ENCODE measurements at regions not wholly inside any gene's neighbourhood (a gene's known extent, or its start where the extent isn't known, plus 50 kb on each side); places are given as distances from the start of the nearest gene placed in this dataset.

GRCh38 chr1:112794654-112795239 is 79.6 kb upstream of the PPM1J start:
- TF ChIP-seq YY1 (IDR thresholded peaks at IDR 0.05; ENCODE audit: insufficient read depth, insufficient read length): no peak
- no peak for TF ChIP-seq SUZ12 (IDR thresholded peaks at IDR 0.05; ENCODE audit: extremely low read depth, insufficient read depth, insufficient read length)
- TF ChIP-seq ZNF274 (IDR thresholded peaks at IDR 0.05; ENCODE audit: low read depth, low read length): no peak
